ENCODE measurements at regions not wholly inside any gene's neighbourhood (a gene's known extent, or its start where the extent isn't known, plus 50 kb on each side); places are given as distances from the start of the nearest gene placed in this dataset.
"Not testable (repeated sequence)": the region's sequence is repeated elsewhere in the genome, so short reads cannot be mapped to it uniquely, and the experiment has no call there.

GRCh38 chr5:100407053-100407452 lies 128.1 kb upstream of the FAM174A start:
- Histone ChIP-seq H3K27me3 (ENCODE audit: control insufficient read depth in 2 of 2, insufficient read depth in 1 of 2, low read length in 1 of 2) (no peaks in the 10 kb centered on the region), H3K27ac (ENCODE audit: low read depth in 1 of 2, low read length in 1 of 2) (no peak overlapping the region), H3K9me3 (ENCODE audit: control insufficient read depth in 2 of 2, insufficient read depth in 1 of 2, low read length in 1 of 2) (no peaks in the 10 kb centered on the region), H3K4me1 (ENCODE audit: control insufficient read depth in 2 of 2, insufficient read depth in 2 of 2, low read length in 2 of 2) (no peaks in the 10 kb centered on the region), H3K4me3 (ENCODE audit: low read length in 2 of 2) (no peak overlapping the region), H3K36me3 (ENCODE audit: control insufficient read depth in 2 of 2, insufficient read depth in 2 of 2, low read length in 1 of 2) (no peaks in the 10 kb centered on the region)
- WGBS: 98% methylated on average over 3 of the region's 3 CpGs
- no peak for DNase-seq (ENCODE audit: low read depth in 6 of 9, low spot score in 9 of 9)

GRCh38 chr5:100406640-100407039 lies 128.5 kb upstream of the FAM174A start:
- no peaks in the 10 kb centered on the region for H3K9me3 ChIP-seq (ENCODE audit: control insufficient read depth in 2 of 2, insufficient read depth in 1 of 2, low read length in 1 of 2)
- no peaks in the 10 kb centered on the region for H3K4me1 ChIP-seq (ENCODE audit: control insufficient read depth in 2 of 2, insufficient read depth in 2 of 2, low read length in 2 of 2)
- WGBS: 92% methylated on average over 2 of the region's 2 CpGs
- no peaks in the 10 kb centered on the region for H3K27me3 ChIP-seq (ENCODE audit: control insufficient read depth in 2 of 2, insufficient read depth in 1 of 2, low read length in 1 of 2)
- H3K4me3 ChIP-seq (ENCODE audit: low read length in 2 of 2): no peak overlapping the region
- DNase-seq (ENCODE audit: low read depth in 6 of 9, low spot score in 9 of 9): no peak
- no peaks in the 10 kb centered on the region for H3K36me3 ChIP-seq (ENCODE audit: control insufficient read depth in 2 of 2, insufficient read depth in 2 of 2, low read length in 1 of 2)
- H3K27ac ChIP-seq (ENCODE audit: low read depth in 1 of 2, low read length in 1 of 2): no peak overlapping the region

- H3K27me3 ChIP-seq (ENCODE audit: control insufficient read depth in 2 of 2, insufficient read depth in 1 of 2, low read length in 1 of 2): no peaks in the 10 kb centered on the region
- H3K9me3 ChIP-seq (ENCODE audit: control insufficient read depth in 2 of 2, insufficient read depth in 1 of 2, low read length in 1 of 2): no peaks in the 10 kb centered on the region
- WGBS: 73% methylated on average over 5 of the region's 5 CpGs
- no peaks in the 10 kb centered on the region for H3K4me1 ChIP-seq (ENCODE audit: control insufficient read depth in 2 of 2, insufficient read depth in 2 of 2, low read length in 2 of 2)
- H3K36me3 ChIP-seq (ENCODE audit: control insufficient read depth in 2 of 2, insufficient read depth in 2 of 2, low read length in 1 of 2): no peaks in the 10 kb centered on the region
- H3K4me3 ChIP-seq (ENCODE audit: low read length in 2 of 2): no peak overlapping the region
- no peak for DNase-seq (ENCODE audit: low read depth in 6 of 9, low spot score in 9 of 9)
- no peak overlapping the region for H3K27ac ChIP-seq (ENCODE audit: low read depth in 1 of 2, low read length in 1 of 2)
Measured at GRCh38 chr5:100402071-100402470, 133.1 kb upstream of the FAM174A start.

DNA sequence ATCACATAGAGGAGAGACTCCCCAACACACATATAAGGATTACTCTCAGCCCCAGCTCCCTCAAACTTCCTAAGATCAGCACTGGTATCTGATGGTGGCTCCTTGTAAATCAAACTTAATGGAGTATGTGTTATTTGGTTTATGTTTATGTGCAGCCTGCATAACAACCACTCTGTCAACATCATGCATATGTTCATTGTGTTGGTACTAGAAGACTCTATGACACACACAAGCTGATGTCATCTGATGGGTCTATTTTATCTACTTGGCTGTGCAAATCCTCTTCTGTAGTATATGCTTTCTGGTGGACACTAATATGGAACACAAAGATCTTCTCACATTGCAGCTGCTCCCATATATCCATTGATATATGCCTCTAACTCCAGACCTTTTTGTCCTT lies 134.0 kb upstream of the FAM174A start:
- Histone ChIP-seq H3K9me3 (ENCODE audit: control insufficient read depth in 2 of 2, insufficient read depth in 1 of 2, low read length in 1 of 2) (no peaks in the 10 kb centered on the region), H3K27me3 (ENCODE audit: control insufficient read depth in 2 of 2, insufficient read depth in 1 of 2, low read length in 1 of 2) (no peaks in the 10 kb centered on the region), H3K4me1 (ENCODE audit: control insufficient read depth in 2 of 2, insufficient read depth in 2 of 2, low read length in 2 of 2) (no peaks in the 10 kb centered on the region), H3K36me3 (ENCODE audit: control insufficient read depth in 2 of 2, insufficient read depth in 2 of 2, low read length in 1 of 2) (no peaks in the 10 kb centered on the region), H3K4me3 (ENCODE audit: low read length in 2 of 2) (no peak overlapping the region), H3K27ac (ENCODE audit: low read depth in 1 of 2, low read length in 1 of 2) (no peak overlapping the region)
- no peak for DNase-seq (ENCODE audit: low read depth in 6 of 9, low spot score in 9 of 9)

DNA sequence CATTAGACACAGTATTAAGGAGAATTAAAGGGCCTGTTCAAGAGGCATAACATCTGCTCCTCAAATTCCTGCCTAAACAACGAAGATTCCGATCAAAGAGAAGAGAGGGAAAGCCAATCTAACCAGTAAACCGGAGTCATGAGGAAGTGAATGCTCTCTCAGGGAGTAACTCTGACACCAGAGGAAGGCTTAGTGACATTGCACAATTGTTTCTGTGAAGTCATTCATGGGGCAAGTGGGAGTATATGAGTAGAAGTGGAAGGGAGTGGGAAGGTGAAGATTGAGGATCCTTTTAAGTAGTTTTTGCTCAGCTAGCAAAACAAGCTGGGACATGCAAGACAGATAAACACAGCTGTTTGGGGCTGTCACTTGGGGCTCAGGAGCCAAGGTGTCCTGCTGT lies 136.4 kb upstream of the FAM174A start:
- not testable (repeated sequence) for H3K27ac ChIP-seq (ENCODE audit: low read depth in 1 of 2, low read length in 1 of 2); H3K9me3 ChIP-seq (ENCODE audit: control insufficient read depth in 2 of 2, insufficient read depth in 1 of 2, low read length in 1 of 2); H3K27me3 ChIP-seq (ENCODE audit: control insufficient read depth in 2 of 2, insufficient read depth in 1 of 2, low read length in 1 of 2); H3K4me3 ChIP-seq (ENCODE audit: low read length in 2 of 2); H3K4me1 ChIP-seq (ENCODE audit: control insufficient read depth in 2 of 2, insufficient read depth in 2 of 2, low read length in 2 of 2); H3K36me3 ChIP-seq (ENCODE audit: control insufficient read depth in 2 of 2, insufficient read depth in 2 of 2, low read length in 1 of 2); DNase-seq (ENCODE audit: low read depth in 6 of 9, low spot score in 9 of 9)
- 80% methylated on average over 3 of the region's 3 CpGs for WGBS

DNA sequence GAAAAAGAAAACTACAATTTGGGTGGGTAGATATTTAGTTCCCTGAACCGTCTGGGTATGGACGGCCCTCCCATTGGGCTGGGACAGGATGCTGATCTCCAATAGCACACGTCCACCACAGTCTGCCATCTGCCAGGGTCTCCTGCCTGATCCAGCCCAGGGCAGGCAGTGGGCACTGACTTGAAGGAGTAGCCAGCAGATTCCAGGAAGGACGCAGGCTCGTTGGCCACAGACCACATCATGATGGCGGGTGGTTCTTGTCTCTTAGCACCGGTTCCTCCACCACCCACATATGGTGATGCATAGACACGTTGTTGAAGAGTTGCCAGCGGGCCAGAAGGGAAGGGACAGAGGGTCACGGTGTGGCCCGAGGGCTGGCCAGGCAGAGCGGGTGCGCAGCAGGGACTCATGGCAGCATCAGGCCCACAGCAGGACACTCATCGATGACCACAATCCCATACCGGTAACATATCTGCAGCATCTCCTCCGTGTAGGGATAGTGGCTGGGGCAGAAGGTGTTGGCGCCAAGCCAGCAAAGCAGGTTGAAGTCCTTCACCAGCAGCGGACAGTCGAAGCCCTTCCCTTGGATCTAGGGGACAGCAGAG lies 155.8 kb upstream of the FAM174A start:
- not testable (repeated sequence) for H3K4me3 ChIP-seq (ENCODE audit: low read length in 2 of 2); H3K9me3 ChIP-seq (ENCODE audit: control insufficient read depth in 2 of 2, insufficient read depth in 1 of 2, low read length in 1 of 2); H3K27ac ChIP-seq (ENCODE audit: low read depth in 1 of 2, low read length in 1 of 2); H3K27me3 ChIP-seq (ENCODE audit: control insufficient read depth in 2 of 2, insufficient read depth in 1 of 2, low read length in 1 of 2); H3K4me1 ChIP-seq (ENCODE audit: control insufficient read depth in 2 of 2, insufficient read depth in 2 of 2, low read length in 2 of 2); H3K36me3 ChIP-seq (ENCODE audit: control insufficient read depth in 2 of 2, insufficient read depth in 2 of 2, low read length in 1 of 2); DNase-seq (ENCODE audit: low read depth in 6 of 9, low spot score in 9 of 9)
- WGBS: 93% methylated on average over 17 of the region's 19 CpGs

GRCh38 chr5:100364757-100365478 lies 170.3 kb upstream of the FAM174A start:
- H3K4me1 ChIP-seq (ENCODE audit: control insufficient read depth in 2 of 2, insufficient read depth in 2 of 2, low read length in 2 of 2); H3K27me3 ChIP-seq (ENCODE audit: control insufficient read depth in 2 of 2, insufficient read depth in 1 of 2, low read length in 1 of 2); H3K36me3 ChIP-seq (ENCODE audit: control insufficient read depth in 2 of 2, insufficient read depth in 2 of 2, low read length in 1 of 2); H3K9me3 ChIP-seq (ENCODE audit: control insufficient read depth in 2 of 2, insufficient read depth in 1 of 2, low read length in 1 of 2); DNase-seq (ENCODE audit: low read depth in 6 of 9, low spot score in 9 of 9); H3K4me3 ChIP-seq (ENCODE audit: low read length in 2 of 2); H3K27ac ChIP-seq (ENCODE audit: low read depth in 1 of 2, low read length in 1 of 2): not testable (repeated sequence)
- WGBS: 87% methylated on average over 5 of the region's 5 CpGs

DNA sequence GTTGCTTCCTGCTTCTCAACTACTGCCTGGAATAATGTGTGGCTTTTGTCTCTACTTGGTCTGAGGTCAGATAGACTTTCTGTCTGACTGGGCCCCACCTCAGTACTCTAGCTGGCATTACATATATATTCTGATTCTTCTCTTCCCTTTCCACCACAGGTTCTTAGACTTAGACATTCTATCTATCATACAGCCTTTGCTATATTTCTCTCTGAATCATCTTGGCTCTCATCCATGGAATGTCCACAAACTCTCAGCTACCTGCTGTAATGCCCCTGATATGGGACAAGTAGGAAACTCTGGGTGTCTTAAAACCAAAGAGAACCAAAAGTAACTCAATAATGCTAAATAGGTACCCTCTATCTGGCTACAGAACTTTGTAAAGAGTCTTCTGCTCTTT lies 170.8 kb upstream of the FAM174A start:
- DNase-seq (ENCODE audit: low read depth in 6 of 9, low spot score in 9 of 9); H3K27ac ChIP-seq (ENCODE audit: low read depth in 1 of 2, low read length in 1 of 2); H3K27me3 ChIP-seq (ENCODE audit: control insufficient read depth in 2 of 2, insufficient read depth in 1 of 2, low read length in 1 of 2); H3K4me3 ChIP-seq (ENCODE audit: low read length in 2 of 2); H3K4me1 ChIP-seq (ENCODE audit: control insufficient read depth in 2 of 2, insufficient read depth in 2 of 2, low read length in 2 of 2); H3K9me3 ChIP-seq (ENCODE audit: control insufficient read depth in 2 of 2, insufficient read depth in 1 of 2, low read length in 1 of 2); H3K36me3 ChIP-seq (ENCODE audit: control insufficient read depth in 2 of 2, insufficient read depth in 2 of 2, low read length in 1 of 2): not testable (repeated sequence)

- not testable (repeated sequence) for H3K36me3 ChIP-seq (ENCODE audit: control insufficient read depth in 2 of 2, insufficient read depth in 2 of 2, low read length in 1 of 2); DNase-seq (ENCODE audit: low read depth in 6 of 9, low spot score in 9 of 9); H3K4me1 ChIP-seq (ENCODE audit: control insufficient read depth in 2 of 2, insufficient read depth in 2 of 2, low read length in 2 of 2); H3K27ac ChIP-seq (ENCODE audit: low read depth in 1 of 2, low read length in 1 of 2); H3K27me3 ChIP-seq (ENCODE audit: control insufficient read depth in 2 of 2, insufficient read depth in 1 of 2, low read length in 1 of 2); H3K4me3 ChIP-seq (ENCODE audit: low read length in 2 of 2); H3K9me3 ChIP-seq (ENCODE audit: control insufficient read depth in 2 of 2, insufficient read depth in 1 of 2, low read length in 1 of 2)
- WGBS: 100% methylated on average over 1 of the region's 1 CpG
Measured at GRCh38 chr5:100359998-100360397, 175.2 kb upstream of the FAM174A start.

Data from thymus (tissue), 11 donors.